HG02981 (cell line): ENCODE measurements at regions not wholly inside any gene's neighbourhood (a gene's known extent, or its start where the extent isn't known, plus 50 kb on each side); places are given as distances from the start of the nearest gene placed in this dataset.

Source experiments
- ATAC-seq: cut with Tn5 transposase; IDR thresholded peaks from one replicate; pipeline ENCODE4 v1.9.1; 2021; ENCODE audit warnings: mild to moderate bottlenecking, moderate library complexity; ENCODE audit not compliant: unreplicated experiment

DNA sequence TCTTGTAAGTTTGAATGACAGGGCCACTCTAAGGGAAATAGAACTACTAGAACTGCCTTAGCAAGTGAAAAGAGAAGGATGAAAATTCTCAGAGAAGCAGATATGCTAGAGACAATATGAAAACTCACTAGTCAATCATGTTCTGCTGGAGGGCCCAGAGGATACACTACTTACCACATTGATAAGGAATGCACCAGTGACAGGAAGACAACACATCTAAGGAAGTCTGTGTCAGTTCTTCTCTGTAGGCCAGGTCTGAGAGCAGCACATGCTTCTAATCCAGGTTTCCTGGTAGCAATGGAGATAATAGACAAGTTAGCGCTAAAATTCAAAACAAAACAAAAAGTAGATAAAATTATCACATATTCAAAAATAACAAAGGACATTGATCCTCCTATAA, 235.2 kb upstream of the AKR1E2 start:
- ATAC-seq = no peak

DNA sequence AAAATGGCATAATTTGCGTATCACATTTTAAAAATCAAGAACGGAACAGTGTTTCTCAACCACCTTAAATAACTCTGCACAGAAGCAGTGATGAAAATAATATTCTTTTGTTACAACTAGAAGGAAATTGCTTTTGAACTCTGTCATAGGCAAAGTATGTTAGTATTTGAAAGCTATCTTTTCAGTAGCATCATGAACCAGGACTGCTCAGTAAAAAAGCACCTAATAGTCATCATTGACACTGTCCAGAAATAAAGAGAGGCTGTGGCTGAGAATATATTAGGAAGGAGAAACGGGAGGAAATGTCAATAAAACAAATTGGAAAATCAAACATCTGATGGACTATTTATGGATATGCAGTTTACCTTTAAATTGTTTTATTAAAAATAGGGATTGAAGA, 237.2 kb upstream of the AKR1E2 start:
- no peak for ATAC-seq

DNA sequence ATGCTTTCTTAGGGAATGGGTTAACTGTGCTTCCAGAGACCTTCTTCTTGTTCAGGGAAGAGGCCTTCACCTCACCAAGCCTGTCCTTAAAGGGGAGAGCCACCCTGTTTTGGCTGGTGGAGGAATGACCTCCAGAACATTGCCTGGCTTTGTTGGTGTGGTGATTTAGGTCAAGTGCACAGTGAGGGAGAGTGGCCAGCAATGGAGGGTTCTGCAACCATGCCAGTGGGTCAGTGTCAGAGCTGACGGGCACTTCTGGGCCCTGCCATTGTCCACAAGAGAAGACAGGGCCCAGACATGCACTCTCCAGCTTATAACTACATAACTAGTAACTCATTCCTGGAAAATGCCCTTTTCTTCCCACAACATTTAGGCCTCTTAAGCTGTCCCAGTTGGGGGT, 238.5 kb upstream of the AKR1E2 start:
- no peak for ATAC-seq

DNA sequence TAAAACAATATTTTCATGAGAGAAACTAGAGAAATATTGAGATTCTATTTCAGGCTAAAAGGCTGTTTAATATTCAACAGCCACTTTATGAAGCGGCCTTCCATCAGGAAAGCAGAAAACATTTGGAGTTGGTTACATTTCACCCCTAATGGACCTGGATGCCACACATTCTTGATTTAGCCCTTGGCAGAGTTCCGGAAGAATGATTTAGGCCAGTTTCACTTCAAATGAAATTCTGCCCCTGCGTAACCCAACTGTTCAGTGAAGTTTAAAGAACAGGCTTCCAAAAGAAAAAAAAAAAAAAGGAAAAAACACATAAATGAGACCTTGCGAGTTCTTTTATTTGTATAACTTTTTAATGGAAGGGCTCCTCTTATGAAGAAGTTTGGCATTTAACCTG, 239.2 kb upstream of the AKR1E2 start:
- no peak for ATAC-seq

DNA sequence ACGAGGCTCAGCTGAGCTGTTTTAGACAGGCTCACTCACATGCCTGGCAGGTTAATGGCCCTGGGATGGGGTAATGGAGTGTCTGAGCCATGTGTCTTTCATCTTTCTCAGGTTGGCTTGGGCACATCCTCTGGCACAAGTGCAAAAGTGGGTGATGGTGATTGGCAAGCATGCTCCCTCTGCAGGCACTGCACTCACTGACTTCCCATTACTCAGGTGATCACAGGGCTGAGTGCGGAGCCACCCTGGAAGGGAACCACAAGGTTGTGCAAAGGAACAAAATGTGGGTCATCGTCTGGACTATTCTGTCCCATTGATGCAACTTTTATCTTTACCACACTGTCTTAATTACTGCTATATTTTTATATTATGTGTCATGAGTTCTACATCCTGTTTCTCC, 244.1 kb upstream of the AKR1E2 start:
- ATAC-seq = no peak

DNA sequence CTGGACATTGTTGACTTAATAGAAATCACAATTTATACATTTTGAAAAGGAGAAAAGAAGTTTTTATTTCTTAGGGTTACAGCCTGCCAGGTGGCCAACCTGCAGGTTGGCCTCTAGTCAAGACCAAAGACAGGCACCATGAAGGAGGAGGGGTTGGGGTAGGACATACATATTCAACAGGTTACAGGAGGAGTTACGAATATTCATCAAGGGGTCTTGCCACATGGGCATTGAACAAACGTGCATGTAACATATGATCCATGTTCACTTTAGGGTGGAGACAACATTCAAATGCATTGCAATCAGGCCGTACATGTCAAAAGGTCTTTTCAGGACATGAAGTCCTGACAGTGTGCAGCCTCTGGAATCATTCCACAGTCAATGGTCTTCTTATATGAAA, 246.2 kb upstream of the AKR1E2 start:
- no peak for ATAC-seq

DNA sequence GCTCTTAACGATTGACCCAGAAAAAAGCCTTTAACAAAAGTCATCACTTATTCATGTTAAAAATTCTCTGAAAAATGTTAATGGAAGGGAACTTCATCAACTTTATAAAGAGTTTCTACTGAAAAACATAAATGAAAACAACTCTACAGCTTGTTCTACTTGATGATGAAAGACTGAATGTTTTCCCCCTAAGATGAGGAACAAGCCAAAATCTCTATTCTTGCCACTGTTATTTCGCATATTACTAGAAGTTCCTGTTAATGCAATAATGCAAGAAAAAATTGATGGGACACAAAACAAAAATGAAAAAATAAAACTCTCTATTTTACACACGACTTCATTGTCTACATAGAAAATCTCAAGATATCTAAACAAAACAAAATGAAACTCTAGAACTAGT, 249.8 kb upstream of the AKR1E2 start:
- no peak for ATAC-seq

DNA sequence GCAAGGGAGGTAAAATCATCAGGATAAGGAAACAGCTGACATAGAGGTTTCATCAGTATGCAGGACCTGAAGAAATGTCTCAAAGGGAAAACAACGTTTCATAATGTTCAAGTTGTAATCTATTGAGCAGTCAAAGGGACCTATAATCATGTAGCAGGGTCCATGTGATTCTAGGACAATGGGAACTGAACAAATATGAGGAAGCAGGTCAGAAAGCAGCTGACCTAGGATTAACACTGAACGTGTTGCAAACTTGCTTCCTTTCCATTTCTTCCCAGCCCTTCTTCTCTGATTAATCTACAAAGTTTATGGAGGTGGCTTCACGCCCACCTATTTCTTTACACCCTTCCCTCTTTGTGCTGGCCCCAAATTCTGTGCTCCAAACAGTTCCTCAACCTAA, 256.9 kb upstream of the AKR1E2 start:
- ATAC-seq = no peak

DNA sequence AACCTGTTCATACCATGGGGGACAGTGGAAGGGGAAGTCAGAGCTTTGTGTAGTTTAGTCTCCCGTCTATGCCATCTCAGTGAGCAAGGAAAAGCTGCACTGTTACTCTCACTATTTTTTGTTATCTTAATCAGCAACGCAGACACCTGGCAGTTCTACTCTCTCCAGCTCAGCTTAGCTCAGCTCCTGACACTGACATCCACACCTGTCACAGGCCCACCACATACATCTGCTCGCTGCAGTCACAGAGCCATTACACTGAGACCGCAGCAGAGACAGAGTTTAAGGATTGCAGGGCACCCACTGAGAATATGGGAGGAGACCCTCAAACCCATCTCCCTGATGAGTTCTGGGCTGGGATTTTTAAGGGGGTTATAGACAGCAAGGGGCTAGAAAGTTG, 257.3 kb upstream of the AKR1E2 start:
- no peak for ATAC-seq

DNA sequence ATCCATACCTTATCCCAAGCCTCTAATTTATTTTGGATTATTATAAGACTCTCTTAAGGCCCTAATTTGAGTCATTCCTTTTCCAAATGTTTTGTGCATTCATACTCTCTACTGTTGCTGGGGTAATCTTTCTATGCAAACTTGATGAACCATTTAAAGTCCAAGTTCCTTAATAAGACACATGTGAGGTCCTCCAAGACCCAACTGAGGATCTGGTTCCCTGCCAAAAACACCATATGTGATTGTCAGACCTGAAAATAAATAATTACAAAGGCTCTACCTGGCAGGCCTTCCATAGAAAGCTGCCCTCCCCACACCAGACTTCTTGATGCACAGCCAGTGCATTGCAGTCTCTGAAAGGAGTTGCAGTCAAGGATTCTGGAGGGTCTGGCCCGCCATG, 257.9 kb upstream of the AKR1E2 start:
- no peak for ATAC-seq

DNA sequence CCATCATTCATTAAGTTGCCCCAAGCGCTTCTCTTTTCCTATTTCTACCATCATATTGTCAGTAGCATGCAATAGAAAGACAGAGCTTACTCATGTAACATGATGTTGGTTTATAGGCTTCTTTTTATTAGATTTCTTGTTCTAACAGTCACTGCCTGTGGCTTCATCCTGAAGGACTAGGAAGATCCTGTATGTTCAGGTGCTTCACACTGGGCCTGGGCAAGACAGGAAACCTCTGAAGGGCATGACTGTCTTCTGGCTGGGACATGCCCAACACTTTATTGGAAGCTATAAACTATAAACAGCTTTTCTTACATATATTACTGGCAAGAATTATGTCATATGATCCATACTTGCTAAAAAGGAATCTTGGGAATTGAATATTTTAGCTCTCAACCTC, 258.4 kb upstream of the AKR1E2 start:
- no peak for ATAC-seq

DNA sequence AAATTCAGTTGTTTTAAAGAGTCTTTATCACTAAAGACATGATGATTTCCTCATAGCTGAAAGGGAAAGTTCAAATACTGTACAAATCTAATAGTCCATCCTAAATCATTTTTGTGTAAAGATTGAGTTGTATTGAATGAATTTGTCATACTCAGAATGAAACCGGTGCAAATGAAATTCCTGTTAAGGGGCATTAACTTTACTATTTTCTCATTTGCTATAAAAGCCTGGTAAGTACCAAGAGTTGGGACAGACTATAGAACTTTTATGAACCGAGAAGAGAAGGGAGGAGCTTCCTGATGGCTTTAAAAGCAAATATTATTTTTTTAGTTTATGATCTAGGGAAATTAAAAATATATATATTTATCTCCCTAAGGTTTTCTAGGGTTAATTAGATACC, 260.0 kb upstream of the AKR1E2 start:
- ATAC-seq = no peak

DNA sequence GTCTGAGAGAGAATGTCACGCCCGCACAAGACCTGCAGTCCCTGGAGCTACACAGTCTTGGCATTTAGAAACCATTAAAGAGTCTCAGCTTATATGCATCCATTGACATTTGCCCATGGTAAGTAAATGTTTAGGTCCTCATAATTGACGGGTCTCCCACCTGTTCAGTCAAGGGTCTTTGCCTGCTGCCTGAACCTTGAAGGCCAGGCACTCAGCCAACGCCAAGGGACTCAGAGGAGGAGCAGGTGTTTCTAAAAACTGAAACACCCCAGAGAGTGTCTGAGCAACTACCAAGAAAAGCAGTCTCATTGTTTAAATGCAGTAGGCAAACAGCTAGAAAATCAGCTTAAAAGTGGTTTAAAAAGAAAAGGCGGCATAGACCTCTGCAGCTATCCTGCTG, 264.7 kb upstream of the AKR1E2 start:
- no peak for ATAC-seq

DNA sequence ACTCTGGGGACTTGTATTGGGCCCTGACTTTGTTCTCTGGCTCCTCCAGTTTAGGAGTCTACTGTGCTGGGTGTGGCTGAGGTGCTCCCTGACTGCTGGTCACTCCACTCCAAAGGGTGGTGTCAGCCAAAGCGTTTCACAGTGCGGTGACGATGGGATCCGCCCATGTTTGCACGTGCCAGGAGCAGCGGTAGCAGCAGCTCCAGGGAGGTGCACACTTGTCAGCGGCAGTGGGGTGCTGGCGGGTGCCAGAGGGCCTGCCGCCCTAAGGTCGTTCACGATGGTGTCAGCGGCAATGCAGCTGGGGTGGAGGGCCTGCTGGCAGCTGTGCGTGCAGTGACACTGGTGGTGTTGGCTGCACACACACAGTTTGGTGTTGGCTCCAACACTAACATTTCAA, 268.5 kb upstream of the AKR1E2 start:
- no peak for ATAC-seq

DNA sequence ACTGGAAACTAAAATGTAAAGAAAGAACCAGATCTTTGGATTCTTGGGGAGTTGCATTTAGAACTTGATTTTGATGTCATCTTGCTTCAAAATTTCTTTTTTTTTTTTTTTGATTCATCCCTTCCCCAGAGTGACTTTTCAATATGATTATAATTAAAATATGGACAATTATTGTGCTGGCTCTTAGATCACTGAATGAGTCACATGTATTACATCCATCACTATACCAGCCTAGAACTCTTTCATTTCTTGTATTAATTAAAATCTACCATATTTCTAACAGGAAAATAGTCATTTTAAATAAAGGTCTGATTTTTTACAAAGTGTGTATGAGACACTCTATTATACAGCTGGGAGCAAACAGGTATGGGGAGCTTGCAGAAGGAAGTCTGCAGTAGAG, 269.5 kb upstream of the AKR1E2 start:
- ATAC-seq = no peak

DNA sequence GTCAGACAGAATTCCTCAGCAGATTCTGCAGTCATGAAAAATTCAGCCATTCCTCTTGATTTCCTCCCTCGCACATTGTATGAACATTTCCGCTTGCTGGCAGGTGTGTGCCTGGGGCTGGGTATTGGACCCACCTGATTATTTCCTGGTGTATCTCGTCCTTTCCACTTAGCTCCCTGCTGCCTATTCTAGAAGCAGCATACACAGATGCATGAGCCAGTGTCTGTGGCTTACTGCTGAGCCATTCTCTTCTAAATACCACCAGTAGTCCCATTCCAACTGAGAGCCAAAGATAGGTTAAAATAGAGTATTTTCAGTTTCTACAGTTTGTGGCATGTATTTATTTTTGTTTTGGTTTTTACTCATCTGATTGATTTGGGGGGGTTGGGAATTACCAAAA, 270.1 kb upstream of the AKR1E2 start:
- ATAC-seq = no peak

DNA sequence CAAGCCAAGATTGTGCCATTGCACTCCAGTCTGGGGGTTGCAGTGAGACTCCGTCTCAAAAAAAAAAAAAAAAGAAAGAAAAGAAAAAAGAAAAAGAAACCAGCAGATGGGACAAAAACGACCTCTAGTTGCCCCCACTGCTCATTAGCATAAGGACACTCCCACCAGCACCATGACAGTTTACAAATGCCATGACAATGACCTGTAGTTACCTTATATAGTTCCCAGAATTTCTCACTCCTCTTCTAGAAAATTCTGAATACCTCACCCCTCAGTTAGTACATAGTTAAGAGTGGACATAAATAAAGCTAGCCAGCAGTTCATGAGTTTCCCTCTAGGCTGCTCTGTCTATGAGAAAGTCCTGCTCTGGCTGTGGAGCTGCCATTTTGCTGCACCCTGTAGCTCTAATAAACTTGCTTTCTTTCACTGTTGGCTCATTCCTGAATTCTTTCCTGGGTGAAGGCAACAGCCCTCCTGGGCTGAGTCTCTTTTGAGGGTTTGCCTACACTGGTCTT, 276.8 kb upstream of the AKR1E2 start:
- no peak for ATAC-seq

DNA sequence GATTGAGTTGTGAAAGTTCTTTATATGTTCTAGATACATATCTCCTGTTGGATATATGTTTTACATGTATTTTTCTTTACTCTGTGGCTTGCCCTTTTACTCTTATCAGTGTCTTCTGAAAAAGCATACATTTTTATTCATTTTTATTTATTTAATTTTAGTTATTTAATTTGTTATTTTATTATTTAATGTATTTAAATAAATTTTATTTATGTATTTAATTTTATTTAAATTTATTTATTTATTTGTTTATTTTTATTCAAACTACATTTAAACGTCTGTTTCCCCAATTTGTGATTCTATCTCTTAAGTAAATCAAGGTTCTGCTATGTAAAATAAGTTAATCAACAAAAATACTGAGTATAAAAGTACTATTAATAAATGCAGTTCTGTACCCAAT, 279.1 kb upstream of the AKR1E2 start:
- ATAC-seq = no peak

DNA sequence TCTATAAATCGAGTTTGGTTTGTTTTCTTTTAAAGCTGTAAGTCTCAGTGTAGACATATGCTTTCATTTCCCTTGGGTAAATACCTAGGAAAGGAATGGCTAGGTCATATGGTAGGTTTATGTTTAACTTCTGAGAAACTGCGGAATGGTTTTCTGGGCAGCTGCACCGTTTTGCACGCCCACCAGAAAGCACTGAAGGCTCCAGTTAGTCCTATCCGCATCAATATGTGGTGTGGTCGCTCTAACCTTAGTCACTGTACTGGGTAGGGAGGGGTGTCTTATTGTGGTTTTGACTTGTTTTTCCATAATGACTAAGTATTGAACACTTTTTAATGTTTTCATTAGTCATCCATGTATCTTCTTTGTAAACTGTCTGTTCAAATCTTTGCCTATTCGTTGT, 279.5 kb upstream of the AKR1E2 start:
- no peak for ATAC-seq

DNA sequence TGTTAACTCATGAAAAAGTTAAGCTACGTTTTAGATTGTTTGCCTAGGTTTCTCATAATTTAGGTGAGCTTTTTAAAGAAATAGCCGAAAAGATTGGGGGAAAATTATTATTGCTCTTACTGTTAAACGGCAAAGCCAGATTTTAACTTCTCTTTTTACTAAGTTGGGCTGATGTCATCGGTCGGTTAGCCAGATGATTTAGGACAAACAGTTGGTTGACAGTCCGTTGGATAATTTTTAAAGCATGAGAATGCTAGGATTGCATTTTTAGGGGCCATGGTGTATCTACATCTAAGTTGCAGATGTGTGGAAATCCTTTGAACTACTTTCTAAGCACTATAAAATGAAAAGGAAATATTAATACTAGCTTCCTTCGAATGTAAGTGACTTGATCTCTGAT, 280.9 kb upstream of the AKR1E2 start:
- no peak for ATAC-seq

DNA sequence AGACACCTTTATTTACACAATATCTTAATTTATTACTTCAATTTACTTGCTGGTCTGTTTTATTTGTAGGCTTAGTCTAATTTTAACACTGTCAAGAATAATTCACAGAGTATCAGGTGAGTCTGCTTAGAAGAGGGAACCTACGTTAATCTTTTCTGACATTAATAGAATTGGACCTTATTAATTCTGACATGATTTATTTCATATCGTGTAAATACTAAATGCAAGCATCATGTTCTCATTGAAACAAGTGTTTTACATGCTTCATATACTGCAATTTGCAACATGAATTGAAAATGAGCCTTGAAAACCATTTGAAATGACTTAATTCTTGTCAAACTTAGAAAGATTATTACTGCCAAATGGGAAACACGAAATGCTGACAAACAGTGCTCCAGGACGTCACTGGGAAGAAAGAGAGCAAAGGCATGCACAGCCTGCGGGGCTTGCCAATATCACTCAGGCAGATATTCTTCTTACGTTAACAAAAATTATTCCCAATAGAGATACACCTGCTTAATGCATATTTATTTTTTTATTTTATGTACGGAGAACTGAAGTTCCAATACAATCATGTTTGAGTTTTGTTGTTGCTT, 282.0 kb upstream of the AKR1E2 start:
- ATAC-seq = no peak

DNA sequence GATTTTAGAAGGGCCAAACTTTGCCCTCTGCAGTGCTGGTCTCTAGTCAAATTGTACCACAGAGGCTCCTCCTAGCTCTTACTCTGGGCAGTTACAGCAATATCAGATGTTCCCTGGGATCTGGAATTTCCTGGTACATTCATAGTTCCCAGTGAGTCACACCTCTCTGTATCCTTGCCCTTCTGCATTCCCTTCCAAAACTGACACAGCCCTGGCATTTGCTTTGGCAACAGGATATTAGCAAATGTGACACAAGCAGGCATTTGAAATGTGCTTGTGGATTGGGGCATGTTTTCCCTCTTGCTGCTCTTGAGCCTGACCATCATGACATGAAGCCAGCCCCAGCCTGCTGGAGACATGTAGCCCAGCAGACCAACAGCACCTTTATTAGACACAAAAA, 284.7 kb upstream of the AKR1E2 start:
- ATAC-seq = no peak

DNA sequence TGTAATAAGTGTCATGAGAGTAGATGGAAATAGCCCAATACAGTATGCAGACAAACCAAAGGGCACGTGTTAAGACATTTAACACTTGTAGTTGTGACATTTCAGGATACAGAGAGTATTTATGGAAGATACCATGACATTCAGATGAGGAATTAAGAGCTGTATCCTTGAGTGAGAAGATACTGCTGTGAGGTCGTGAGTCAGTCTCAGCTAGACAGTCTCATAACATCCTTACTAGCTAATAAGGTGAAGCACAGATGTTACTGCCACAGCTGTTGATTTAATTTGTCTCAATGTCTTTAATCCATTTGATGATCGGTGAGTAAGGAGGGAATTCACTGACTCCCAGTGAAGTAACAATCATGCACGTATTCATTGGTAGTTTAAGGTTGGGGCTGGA, 288.0 kb upstream of the AKR1E2 start:
- no peak for ATAC-seq

DNA sequence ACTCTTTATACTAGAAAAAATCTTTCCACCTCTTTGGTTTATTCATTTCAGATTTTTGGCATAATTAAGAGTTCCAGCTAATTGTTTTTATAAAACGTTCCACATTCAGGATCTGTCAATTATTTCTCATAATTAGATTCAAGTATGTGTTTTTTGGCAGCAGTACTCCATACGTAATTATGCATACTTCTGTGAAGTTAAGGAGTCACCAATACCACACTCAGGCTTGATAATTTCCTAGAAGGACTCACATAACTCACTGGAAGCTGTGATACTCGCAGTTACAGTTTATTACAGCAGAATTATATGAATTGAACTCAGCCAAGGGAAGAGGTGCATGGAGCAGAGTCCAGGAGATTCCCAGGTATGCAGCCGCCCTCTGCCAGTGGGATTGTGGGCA, 290.5 kb upstream of the AKR1E2 start:
- no peak for ATAC-seq
